ENCODE measurements at regions not wholly inside any gene's neighbourhood (a gene's known extent, or its start where the extent isn't known, plus 50 kb on each side); places are given as distances from the start of the nearest gene placed in this dataset.
A peak's percentile ranks its signal among the peaks of the same experiment; 100 is the strongest.

DNA sequence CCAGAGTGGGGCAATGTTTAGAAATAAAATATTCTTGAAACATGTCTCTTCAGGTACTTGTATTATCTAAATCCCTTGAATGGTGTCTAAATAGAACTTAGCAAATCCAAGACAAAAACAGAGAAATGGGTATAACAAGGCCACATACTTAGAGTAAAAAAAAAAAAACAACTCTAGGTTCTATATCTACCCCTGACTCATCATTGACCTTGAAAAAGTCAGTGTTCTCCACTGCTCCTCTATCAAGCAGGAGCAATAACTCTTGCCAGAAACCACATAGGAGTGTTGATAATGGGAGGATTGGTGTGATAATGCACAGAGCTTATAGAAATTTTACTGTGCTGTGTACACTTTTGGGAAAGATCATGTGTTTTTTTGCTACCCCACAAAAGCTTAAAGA lies 296.6 kb upstream of the PMFBP1 start:
- no peak for ATAC-seq
- H3K79me2 ChIP-seq (ENCODE audit: low read length) = no peaks in the 10 kb centered on the region
- no peaks in the 10 kb centered on the region for H3F3A ChIP-seq (ENCODE audit: low read length, unreplicated experiment)
- POLR2A ChIA-PET (ENCODE audit: unreplicated experiment) = no interaction called here
- no peak for DNase-seq
- intact Hi-C loops (cut with micrococcal nuclease) = no loop called here
- no peak overlapping the region for H3K27ac ChIP-seq (ENCODE audit: low read length)
- no peaks in the 10 kb centered on the region for H4K20me1 ChIP-seq (ENCODE audit: low read length)
- H3K4me3 ChIP-seq (ENCODE audit: low read length) = no peak overlapping the region
- CTCF ChIA-PET = no interaction called here
- H3K4me1 ChIP-seq (ENCODE audit: insufficient read depth, low read length) = no peaks in the 10 kb centered on the region
- no peak overlapping the region for H3K9ac ChIP-seq (ENCODE audit: low read length)
- no peaks in the 10 kb centered on the region for H3K36me3 ChIP-seq (ENCODE audit: low read depth, low read length)
- H3K27me3 ChIP-seq (ENCODE audit: low read length) = no peaks in the 10 kb centered on the region
- no peak overlapping the region for H3K4me2 ChIP-seq (ENCODE audit: low read length)
- H3K9me2 ChIP-seq (replicated peaks; ENCODE audit: low read length) = no peaks in the 10 kb centered on the region
- H2AFZ ChIP-seq (ENCODE audit: low read length) = no peak overlapping the region
- BruUV-seq (replicated peaks) = no TSS peak
- TF ChIP-seq EZH2 (IDR thresholded peaks at IDR 0.05; ENCODE audit: low read length, unreplicated experiment) (no peak), EZH2phosphoT487 (IDR thresholded peaks at IDR 0.05; ENCODE audit: borderline replicate concordance, low read length) (no peak)
- TF ChIP-seq, protein P1, sequence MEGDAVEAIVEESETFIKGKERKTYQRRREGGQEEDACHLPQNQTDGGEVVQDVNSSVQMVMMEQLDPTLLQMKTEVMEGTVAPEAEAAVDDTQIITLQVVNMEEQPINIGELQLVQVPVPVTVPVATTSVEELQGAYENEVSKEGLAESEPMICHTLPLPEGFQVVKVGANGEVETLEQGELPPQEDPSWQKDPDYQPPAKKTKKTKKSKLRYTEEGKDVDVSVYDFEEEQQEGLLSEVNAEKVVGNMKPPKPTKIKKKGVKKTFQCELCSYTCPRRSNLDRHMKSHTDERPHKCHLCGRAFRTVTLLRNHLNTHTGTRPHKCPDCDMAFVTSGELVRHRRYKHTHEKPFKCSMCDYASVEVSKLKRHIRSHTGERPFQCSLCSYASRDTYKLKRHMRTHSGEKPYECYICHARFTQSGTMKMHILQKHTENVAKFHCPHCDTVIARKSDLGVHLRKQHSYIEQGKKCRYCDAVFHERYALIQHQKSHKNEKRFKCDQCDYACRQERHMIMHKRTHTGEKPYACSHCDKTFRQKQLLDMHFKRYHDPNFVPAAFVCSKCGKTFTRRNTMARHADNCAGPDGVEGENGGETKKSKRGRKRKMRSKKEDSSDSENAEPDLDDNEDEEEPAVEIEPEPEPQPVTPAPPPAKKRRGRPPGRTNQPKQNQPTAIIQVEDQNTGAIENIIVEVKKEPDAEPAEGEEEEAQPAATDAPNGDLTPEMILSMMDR (conservative IDR thresholded peaks at IDR 0.05; ENCODE audit: low read depth, low read length) = no peak
- H3K9me3 ChIP-seq (ENCODE audit: low read length) = no peaks in the 10 kb centered on the region

DNA sequence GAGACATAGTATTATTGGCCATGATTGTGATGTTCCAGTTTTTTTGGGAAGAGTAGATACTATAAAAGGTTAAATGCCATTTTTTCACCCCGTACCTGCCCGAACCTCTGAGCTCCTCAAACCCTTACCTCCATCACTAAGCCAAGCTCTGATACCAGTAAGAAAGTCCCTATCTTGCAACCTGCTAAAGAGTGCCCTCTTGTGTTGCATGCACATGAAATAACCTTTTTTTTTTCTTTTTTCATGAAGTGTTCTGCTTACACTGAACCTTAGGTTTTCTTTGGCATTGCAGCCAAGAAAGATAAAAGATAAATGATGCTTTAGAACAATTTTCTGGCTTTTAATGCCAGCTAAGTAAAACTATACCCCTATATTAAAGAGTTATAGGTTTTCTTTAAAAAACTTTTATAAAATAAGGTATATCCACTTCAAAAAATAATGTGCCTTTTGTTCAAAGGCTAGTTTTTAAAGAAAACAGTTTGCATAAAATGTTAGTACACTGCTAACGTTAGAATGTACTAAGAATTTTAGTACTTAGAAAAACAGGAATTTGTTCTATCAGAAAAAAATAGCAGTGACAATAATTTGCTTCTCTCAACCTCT lies 295.3 kb upstream of the PMFBP1 start:
- Histone ChIP-seq H3K27ac (ENCODE audit: low read length) (no peak overlapping the region), H3K36me3 (ENCODE audit: low read depth, low read length) (no peaks in the 10 kb centered on the region), H3K4me1 (ENCODE audit: insufficient read depth, low read length) (no peaks in the 10 kb centered on the region), H3K4me2 (ENCODE audit: low read length) (no peak overlapping the region), H2AFZ (ENCODE audit: low read length) (no peak overlapping the region), H3K9ac (ENCODE audit: low read length) (no peak overlapping the region), H3K9me3 (ENCODE audit: low read length) (no peaks in the 10 kb centered on the region), H4K20me1 (ENCODE audit: low read length) (no peaks in the 10 kb centered on the region), H3K79me2 (ENCODE audit: low read length) (no peaks in the 10 kb centered on the region), H3F3A (ENCODE audit: low read length, unreplicated experiment) (no peaks in the 10 kb centered on the region), H3K4me3 (ENCODE audit: low read length) (no peak overlapping the region), H3K9me2 (replicated peaks; ENCODE audit: low read length) (no peaks in the 10 kb centered on the region), H3K27me3 (ENCODE audit: low read length) (no peaks in the 10 kb centered on the region)
- DNase-seq (peak; percentile 54), ATAC-seq (peak; percentile 60)
- BruUV-seq (replicated peaks) = no TSS peak
- TF ChIP-seq EZH2phosphoT487 (IDR thresholded peaks at IDR 0.05; ENCODE audit: borderline replicate concordance, low read length) = no peak
- TF ChIP-seq, protein P1 (conservative IDR thresholded peaks at IDR 0.05; ENCODE audit: low read depth, low read length) = peak; percentile 70
- ChIA-PET CTCF (interaction anchor here (0.6 to 1.3 kb wide), 2 partner anchors 26 to 67 kb away, joined by 6 read pairs; no protein-coding TSS in a partner anchor), POLR2A (ENCODE audit: unreplicated experiment) (no interaction called here)
- intact Hi-C loops (cut with micrococcal nuclease) = loop anchor here (1.0 kb wide), 3 partner anchors 67 to 342 kb away; no protein-coding TSS in a partner anchor

DNA sequence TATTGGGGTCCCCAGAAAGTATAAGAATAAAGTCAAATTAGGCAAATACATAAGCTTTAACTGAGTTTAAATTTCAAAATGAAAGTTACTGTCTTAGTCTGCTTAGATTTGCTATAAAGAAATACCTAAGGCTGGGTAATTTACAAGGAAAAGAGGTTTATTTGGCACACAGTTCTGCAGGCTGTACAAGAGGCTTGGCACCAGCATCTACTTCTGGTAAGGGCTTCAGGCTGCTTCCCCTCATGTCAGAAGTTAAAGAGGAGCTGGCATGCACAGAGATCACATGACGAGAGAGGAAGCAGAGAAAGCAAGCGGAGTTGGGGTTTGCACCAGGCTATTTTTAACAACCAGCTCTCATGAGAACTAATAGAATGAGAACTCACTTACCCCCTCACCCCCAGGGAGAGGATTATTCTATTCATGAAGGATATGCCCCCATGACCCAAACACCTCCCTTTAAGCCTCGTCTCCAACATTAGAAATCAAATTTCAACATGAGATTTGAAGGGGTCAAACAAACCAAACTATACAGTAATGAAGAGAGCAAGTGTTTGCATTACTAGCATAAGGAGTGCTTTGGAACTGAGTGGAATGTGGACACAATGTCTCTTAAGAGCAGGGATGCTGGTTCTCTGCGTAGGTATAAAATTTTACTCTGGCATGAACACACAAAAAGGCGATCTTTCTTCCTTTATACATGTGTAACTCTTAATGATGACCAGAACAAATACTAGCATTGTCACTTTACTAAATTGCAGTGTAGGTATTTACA lies 292.8 kb upstream of the PMFBP1 start:
- intact Hi-C loops (cut with micrococcal nuclease) = no loop called here
- no TSS peak for BruUV-seq (replicated peaks)
- CTCF ChIA-PET = no interaction called here

More for the DNA sequence above, 292.8 kb upstream of the PMFBP1 start:
- H3K79me2 ChIP-seq (ENCODE audit: low read length) = no peaks in the 10 kb centered on the region
- H3K9me3 ChIP-seq (ENCODE audit: low read length) = no peaks in the 10 kb centered on the region
- H4K20me1 ChIP-seq (ENCODE audit: low read length) = no peaks in the 10 kb centered on the region
- no peak overlapping the region for H2AFZ ChIP-seq (ENCODE audit: low read length)
- H3K9me2 ChIP-seq (replicated peaks; ENCODE audit: low read length) = no peaks in the 10 kb centered on the region
- no peak for DNase-seq
- no peak for TF ChIP-seq EZH2phosphoT487 (IDR thresholded peaks at IDR 0.05; ENCODE audit: borderline replicate concordance, low read length)
- TF ChIP-seq, protein P1 (conservative IDR thresholded peaks at IDR 0.05; ENCODE audit: low read depth, low read length) = no peak
- TF ChIP-seq EZH2 (IDR thresholded peaks at IDR 0.05; ENCODE audit: low read length, unreplicated experiment) = no peak
- no peaks in the 10 kb centered on the region for H3F3A ChIP-seq (ENCODE audit: low read length, unreplicated experiment)
- ATAC-seq = no peak
- H3K27ac ChIP-seq (ENCODE audit: low read length) = no peak overlapping the region
- no peaks in the 10 kb centered on the region for H3K4me1 ChIP-seq (ENCODE audit: insufficient read depth, low read length)
- no peak overlapping the region for H3K9ac ChIP-seq (ENCODE audit: low read length)
- no peak overlapping the region for H3K4me3 ChIP-seq (ENCODE audit: low read length)
- POLR2A ChIA-PET (ENCODE audit: unreplicated experiment) = no interaction called here
- no peak overlapping the region for H3K4me2 ChIP-seq (ENCODE audit: low read length)
- H3K27me3 ChIP-seq (ENCODE audit: low read length) = no peaks in the 10 kb centered on the region
- H3K36me3 ChIP-seq (ENCODE audit: low read depth, low read length) = no peaks in the 10 kb centered on the region
